GM12878 (cell line): ENCODE measurements at regions not wholly inside any gene's neighbourhood (a gene's known extent, or its start where the extent isn't known, plus 50 kb on each side); places are given as distances from the start of the nearest gene placed in this dataset.

Experiments used
- ATAC-seq: fragments of 200-7000 bp; cut with Tn5 transposase; 3 replicates; pipeline ENCODE4 v1.9.1; 2020; ENCODE audit warnings: mild to moderate bottlenecking, moderate library complexity
- BruUV-seq: library from RNA; stranded (reverse); fragments of 400-500 nt; replicated peaks from 2 replicates; lab custom pipeline; 2021; lab: Mats Ljungman, UMichigan
- CTCF ChIA-PET: fragments of 300-600 bp; sonication (Branson Sonifier 250); formaldehyde crosslinking; extraction: SDS; loops from one replicate; lab custom pipeline; 2021; ENCODE audit warnings: inconsistent platforms; lab: Yijun Ruan, JAX
- POLR2A ChIA-PET: fragments of 350-600 bp; formaldehyde crosslinking; extraction: SDS; loops from one replicate; lab custom pipeline; 2021; ENCODE audit warnings: inconsistent platforms; lab: Charles Lee
- RAD21 ChIA-PET: fragments of 300-600 bp; sonication (Branson Sonifier 250); formaldehyde crosslinking; loops from one replicate; lab custom pipeline; 2023; ENCODE audit warnings: antibody characterized with exemption; ENCODE audit not compliant: unreplicated experiment; lab: Charles Lee
- SMC1A ChIA-PET: fragments of 300-600 bp; sonication (Branson Sonifier 250); formaldehyde crosslinking; loops from one replicate; lab custom pipeline; 2023; ENCODE audit not compliant: unreplicated experiment, uncharacterized antibody; lab: Charles Lee
- DNase-seq: peaks from one replicate; pipeline ENCODE4 v3.0.0-alpha.2; 2011; ENCODE audit warnings: low read depth, low spot score
- FAIRE-seq: peaks from 3 replicates; lab custom pipeline; 2011; peaks lifted over from hg19 to GRCh38; lab: Jason Lieb, UNC
- H2AFZ ChIP-seq: 2 replicates; pipeline ENCODE4 v1.6.0; 2011; ENCODE audit warnings: low read depth, low read length, control low read depth; ENCODE audit not compliant: control insufficient read depth
- H3K27ac ChIP-seq: 2 replicates; pipeline ENCODE4 v1.5.1; 2011; ENCODE audit warnings: control low read depth; ENCODE audit not compliant: control insufficient read depth, insufficient read depth
- H3K27me3 ChIP-seq, 2 experiments: replicated peaks in 1 of 2; 2 replicates each; pipeline versions ENCODE4 v1.6.0 to v1.6.1; 2011; ENCODE audit warnings: low read length in 1 of 2; ENCODE audit not compliant: control insufficient read depth in 2 of 2, insufficient read depth in 2 of 2
- H3K36me3 ChIP-seq, 2 experiments: 2 replicates each; pipeline ENCODE4 v1.5.1; 2011; ENCODE audit warnings: low read length in 1 of 2; ENCODE audit not compliant: control insufficient read depth in 2 of 2, insufficient read depth in 2 of 2
- H3K4me1 ChIP-seq: 2 replicates; pipeline ENCODE4 v1.6.1; 2011; ENCODE audit warnings: mild to moderate bottlenecking, low read length, moderate library complexity, mixed read lengths; ENCODE audit not compliant: control insufficient read depth, insufficient read depth
- H3K4me2 ChIP-seq: 2 replicates; pipeline ENCODE4 v1.6.0; 2011; ENCODE audit warnings: control low read depth; ENCODE audit not compliant: control insufficient read depth, insufficient read depth
- H3K4me3 ChIP-seq: fragments of 200-600 bp; sonication (generic); 2 replicates; pipeline ENCODE4 v1.5.1; 2016
- H3K79me2 ChIP-seq: 2 replicates; pipeline ENCODE4 v1.6.0; 2011; ENCODE audit warnings: low read length; ENCODE audit not compliant: control insufficient read depth, insufficient read depth
- H3K9ac ChIP-seq: 2 replicates; pipeline ENCODE4 v1.8.0; 2011; ENCODE audit warnings: low read length, control low read depth, mixed read lengths; ENCODE audit not compliant: control insufficient read depth, insufficient read depth
- H3K9me3 ChIP-seq: replicated peaks from 3 replicates; pipeline ENCODE4 v1.5.1; 2011; ENCODE audit warnings: mild to moderate bottlenecking, low read length; ENCODE audit not compliant: control insufficient read depth, insufficient read depth
- H4K20me1 ChIP-seq: 2 replicates; pipeline ENCODE4 v1.6.0; 2011; ENCODE audit not compliant: control insufficient read depth, insufficient read depth
- EZH2 ChIP-seq: IDR thresholded peaks from 2 replicates; pipeline ENCODE4 v1.6.1; 2012; ENCODE audit warnings: low read depth, mild to moderate bottlenecking, control low read depth, inconsistent platforms, low read length, borderline replicate concordance; ENCODE audit not compliant: control insufficient read depth
- HDGF ChIP-seq: fragments of 450-650 bp; IDR thresholded peaks from 2 replicates; pipeline ENCODE4 v1.6.1; 2016; ENCODE audit warnings: antibody characterized with exemption
- MTA2 ChIP-seq: fragments of 450-650 bp; IDR thresholded peaks from 2 replicates; pipeline ENCODE4 v1.6.1; 2016; ENCODE audit warnings: low read depth, mild to moderate bottlenecking, moderate library complexity
- MYC ChIP-seq: IDR thresholded peaks from 2 replicates; pipeline ENCODE4 v1.6.1; 2011; ENCODE audit warnings: mild to moderate bottlenecking, low read length, moderate library complexity, inconsistent platforms; ENCODE audit not compliant: insufficient read depth, insufficient replicate concordance, insufficient read length, severe bottlenecking
- NFYA ChIP-seq: IDR thresholded peaks from 2 replicates; pipeline ENCODE4 v1.6.1; 2011; ENCODE audit warnings: low read depth, mild to moderate bottlenecking, low read length, improper control_type of control experiment, borderline replicate concordance
- PBX3 ChIP-seq: IDR thresholded peaks from 2 replicates; pipeline ENCODE4 v1.6.1; 2011; ENCODE audit warnings: mild to moderate bottlenecking, low read depth, low read length, moderate library complexity; ENCODE audit not compliant: insufficient replicate concordance
- PRDM15 ChIP-seq: fragments of 450-650 bp; formaldehyde crosslinking; IDR thresholded peaks from 2 replicates; pipeline ENCODE4 v1.4.0; 2020; ENCODE audit warnings: mild to moderate bottlenecking, moderate library complexity
- RAD51 ChIP-seq: fragments of 450-650 bp; IDR thresholded peaks from 2 replicates; pipeline ENCODE4 v1.6.1; 2016; ENCODE audit warnings: moderate library complexity, mild to moderate bottlenecking, inconsistent platforms
- RFX5 ChIP-seq: IDR thresholded peaks from 2 replicates; pipeline ENCODE4 v1.6.1; 2011; ENCODE audit warnings: low read depth, low read length, improper control_type of control experiment
- TARDBP ChIP-seq: IDR thresholded peaks from 2 replicates; pipeline ENCODE4 v1.6.1; 2016; ENCODE audit warnings: borderline replicate concordance
- ZNF687 ChIP-seq: fragments of 450-650 bp; IDR thresholded peaks from 2 replicates; pipeline ENCODE4 v1.6.1; 2017; ENCODE audit warnings: mild to moderate bottlenecking, moderate library complexity
- WGBS: methylation state at CpG from one replicate; pipeline ENCODE4 v1.1.6; 2016; ENCODE audit warnings: low lambda C conversion rate; ENCODE audit not compliant: insufficient replicate concordance, insufficient coverage; ENCODE audit errors: missing lambda C conversion rate; 5-methylcytosine and 5-hydroxymethylcytosine counted together
- in situ Hi-C: fragments of 300-500 bp; cut with MboI; formaldehyde crosslinking; loops from 9 replicates; pipeline ENCODE4 v1.14.3; 2018; ENCODE audit warnings: mixed read lengths
- intact Hi-C: fragments of 100-400 bp; cut with micrococcal nuclease; formaldehyde crosslinking; loops from one replicate; pipeline ENCODE4 v1.14.2; 2022; ENCODE audit not compliant: unreplicated experiment

- H3K4me2 ChIP-seq: no peak overlapping the region
- CTCF ChIA-PET: interaction anchor here (0.7 kb wide), 1 partner anchor 121 kb away, joined by 3 read pairs; no protein-coding TSS in a partner anchor
- SMC1A ChIA-PET: no interaction called here
- no peaks in the 10 kb centered on the region for H3K79me2 ChIP-seq
- RAD21 ChIA-PET: no interaction called here
- H3K27ac ChIP-seq: no peak overlapping the region
- no peaks in the 10 kb centered on the region for H4K20me1 ChIP-seq
- no peak for FAIRE-seq
- no peaks in the 10 kb centered on the region for H3K27me3 ChIP-seq
- POLR2A ChIA-PET: no interaction called here
- intact Hi-C loops: no loop called here
- in situ Hi-C loops: no loop called here
- no peak overlapping the region for H3K4me3 ChIP-seq
- H3K9ac ChIP-seq: no peak overlapping the region
- WGBS: 35% methylated on average over 7 of the region's 7 CpGs
- H3K9me3 ChIP-seq: no peaks in the 10 kb centered on the region
- H3K4me1 ChIP-seq: no peaks in the 10 kb centered on the region
- BruUV-seq: no TSS peak
- H3K36me3 ChIP-seq: no peaks in the 10 kb centered on the region
- DNase-seq: no peak
- no peak overlapping the region for H2AFZ ChIP-seq
- TF ChIP-seq PBX3: no peak
- TF ChIP-seq RAD51: no peak
- TF ChIP-seq MTA2: no peak
- TF ChIP-seq HDGF: no peak
- no peak for TF ChIP-seq EZH2
- no peak for TF ChIP-seq ZNF687
- no peak for TF ChIP-seq RFX5
- no peak for TF ChIP-seq TARDBP
- no peak for TF ChIP-seq NFYA
- TF ChIP-seq MYC: no peak
- no peak for TF ChIP-seq PRDM15 (CRISPR knock-in tag)
- TF ChIP-seq, all 136 proteins: peak for 0
- ATAC-seq: no peak
Measured at GRCh38 chr16:51939378-51939871, 607.5 kb downstream of the TOX3 start.
